Stimulated activated CD4-positive, alpha-beta T cell treated with anti-CD3 and anti-CD28 coated beads, Interleukin-1b, Interleukin-23, amount 100 ng/mL, for 48 hours (primary cell): ENCODE measurements at regions not wholly inside any gene's neighbourhood (a gene's known extent, or its start where the extent isn't known, plus 50 kb on each side); places are given as distances from the start of the nearest gene placed in this dataset.

Source experiments
- DNase-seq: peaks from one replicate; pipeline ENCODE4 v3.0.0-alpha.2; 2020

DNA sequence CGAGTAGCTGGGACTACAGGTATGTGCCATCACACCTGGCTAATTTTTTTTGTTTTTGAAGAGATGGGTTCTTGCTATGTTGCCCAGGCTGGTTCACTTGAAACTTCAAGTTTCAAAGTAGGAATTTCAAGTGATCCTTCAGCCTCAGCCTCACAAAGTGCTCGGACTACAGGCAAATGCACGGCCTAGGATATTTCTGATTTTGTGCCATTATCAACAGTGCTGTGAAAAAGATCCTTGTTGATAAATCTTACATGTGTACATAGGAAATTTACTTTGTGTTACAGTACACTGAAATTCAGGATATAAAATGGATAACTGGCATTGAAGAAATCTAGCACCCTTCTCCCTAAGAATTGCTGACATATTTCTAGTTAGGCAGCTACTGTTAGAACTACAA, 184.6 kb upstream of the PRDM1 start:
- no peak for DNase-seq

DNA sequence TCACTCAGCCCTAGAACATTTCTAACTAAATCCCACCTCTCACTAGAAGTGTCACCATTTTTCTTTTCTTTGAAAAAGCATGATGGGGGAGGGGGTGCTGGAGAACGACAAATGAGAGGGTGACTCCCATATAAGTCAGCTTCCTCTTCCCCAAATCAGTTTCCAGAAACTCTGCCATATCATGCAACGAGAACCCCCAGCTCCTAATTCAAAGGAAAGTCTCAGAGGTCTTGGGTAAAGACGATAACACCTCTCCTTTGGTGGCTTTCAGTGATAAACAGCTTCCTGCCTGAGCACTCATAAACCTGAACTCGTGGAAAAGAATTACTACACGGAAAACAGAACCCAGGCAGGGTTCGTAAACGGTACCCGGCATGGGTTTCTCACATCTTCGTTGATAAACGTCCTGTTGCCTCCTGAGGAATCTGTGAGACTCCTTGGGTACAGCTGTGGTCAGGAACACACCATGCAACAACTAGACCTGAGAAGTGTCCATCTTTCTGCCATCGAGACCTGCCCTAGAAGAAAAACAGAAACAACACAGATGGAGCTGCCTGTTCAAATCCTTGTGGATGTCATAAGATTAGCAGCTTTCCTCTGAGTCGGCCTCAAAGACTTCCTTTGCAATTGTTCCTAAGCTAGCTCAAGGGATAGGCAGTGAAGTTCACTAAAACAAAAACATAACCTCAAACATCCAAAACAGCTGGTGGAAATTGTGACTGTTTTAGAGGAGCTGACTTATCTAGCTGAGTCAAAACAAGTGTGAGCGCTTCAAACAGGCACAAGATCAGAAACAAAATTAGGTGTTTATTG, 185.8 kb upstream of the PRDM1 start:
- DNase-seq, result peak; percentile 35

DNA sequence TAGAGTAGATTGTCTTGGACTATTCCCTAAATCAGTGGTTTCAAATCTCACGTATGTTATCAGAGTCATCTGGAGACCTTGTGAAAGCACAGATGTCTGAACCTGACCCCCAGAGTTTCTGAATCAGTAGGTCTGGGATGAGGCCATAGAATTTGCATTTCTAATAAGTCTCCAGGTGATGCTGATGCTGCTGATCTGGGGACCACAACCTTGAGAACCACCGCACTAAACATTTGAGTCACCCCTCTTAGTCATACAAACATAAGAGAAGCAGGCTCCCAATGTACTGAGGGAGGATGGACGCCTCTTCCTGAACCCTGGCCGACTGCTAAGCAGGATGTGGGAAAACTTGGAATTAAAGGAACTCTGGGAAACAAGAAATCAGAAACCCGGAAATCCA, 187.8 kb upstream of the PRDM1 start:
- DNase-seq, result peak; percentile 48

DNA sequence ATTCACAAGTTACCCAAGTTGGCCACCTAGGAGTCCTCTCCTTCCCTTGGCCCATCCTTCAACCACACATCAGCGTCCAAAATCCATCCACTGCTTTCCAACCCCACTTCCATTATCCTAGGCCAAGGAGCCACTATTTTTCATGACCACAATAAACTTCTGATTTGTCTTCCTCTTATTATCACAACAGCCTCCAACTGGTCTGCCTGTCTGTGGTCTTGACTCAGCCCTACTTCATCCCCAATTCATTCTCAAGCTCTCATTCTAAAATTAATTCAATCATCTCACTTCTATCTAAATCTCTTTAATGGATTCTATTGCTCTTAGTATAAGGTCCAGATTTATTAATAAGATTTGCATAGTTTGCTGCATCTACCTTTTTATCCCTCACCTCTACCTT, 189.0 kb upstream of the PRDM1 start:
- DNase-seq, result no peak

GRCh38 chr6:105896821-105897095, 189.4 kb upstream of the PRDM1 start:
- DNase-seq, result no peak

GRCh38 chr6:105896052-105896820, 189.9 kb upstream of the PRDM1 start:
- no peak for DNase-seq

DNA sequence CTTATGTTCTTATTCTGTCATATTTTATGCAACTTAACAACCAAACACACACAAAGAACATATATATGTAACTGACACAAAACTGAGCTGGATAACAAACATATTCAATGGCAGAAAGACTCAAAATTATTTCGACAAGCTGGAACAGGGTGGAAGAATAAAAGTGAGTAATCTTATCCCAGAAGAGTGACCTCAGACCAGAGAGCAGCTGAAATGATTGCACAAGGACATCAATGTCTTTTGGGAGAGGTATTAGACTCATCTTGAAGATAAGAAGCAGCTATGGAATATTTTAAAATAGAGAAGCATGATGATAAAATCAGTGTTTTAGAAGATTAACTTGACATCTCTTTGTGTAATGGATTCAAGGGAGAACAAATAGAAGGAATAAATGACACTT, 191.6 kb upstream of the PRDM1 start:
- no peak for DNase-seq

- no peak for DNase-seq
Observed at GRCh38 chr6:105893741-105894140, 192.4 kb upstream of the PRDM1 start.

GRCh38 chr6:105892577-105893262, 193.4 kb upstream of the PRDM1 start:
- no peak for DNase-seq

GRCh38 chr6:105890521-105891244, 195.5 kb upstream of the PRDM1 start:
- no peak for DNase-seq

GRCh38 chr6:105889902-105890301, 196.2 kb upstream of the PRDM1 start:
- no peak for DNase-seq

GRCh38 chr6:105886814-105887544, 199.2 kb upstream of the PRDM1 start:
- DNase-seq, result no peak

DNA sequence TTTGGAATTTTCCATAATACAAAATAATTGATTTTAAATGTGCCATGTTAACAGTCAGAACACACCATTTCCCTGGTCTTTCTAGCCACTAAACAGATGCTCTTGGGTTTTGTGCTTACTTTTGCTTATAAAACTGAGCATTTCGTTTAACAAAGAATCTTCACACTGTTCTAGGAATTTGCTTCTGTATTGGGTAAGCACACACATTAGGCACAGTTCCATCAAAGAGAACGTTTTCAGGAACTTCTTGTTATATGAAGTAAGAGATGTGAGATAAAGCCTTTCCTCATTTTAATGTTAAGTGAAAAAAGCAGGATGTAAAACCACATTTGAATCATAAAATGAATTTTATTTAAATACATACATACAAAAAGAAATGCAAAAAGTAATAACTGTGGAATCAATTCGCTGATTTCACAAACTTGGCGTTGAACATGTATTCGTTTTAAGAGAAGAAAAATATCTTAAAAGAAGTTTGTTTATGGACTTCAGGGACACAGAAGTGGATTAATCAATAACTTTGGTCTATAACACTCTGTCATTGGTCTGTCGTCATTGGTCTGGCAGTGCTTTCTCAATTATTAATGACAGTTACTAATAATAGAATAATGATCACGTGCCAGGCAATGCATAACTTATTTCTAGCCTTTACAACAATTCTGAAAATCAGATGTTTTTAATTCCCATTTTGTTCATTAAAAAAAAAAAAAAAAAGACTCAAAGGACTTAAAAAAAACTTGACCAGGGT, 199.9 kb upstream of the PRDM1 start:
- no peak for DNase-seq

GRCh38 chr6:105884426-105884825, 201.7 kb upstream of the PRDM1 start:
- no peak for DNase-seq

DNA sequence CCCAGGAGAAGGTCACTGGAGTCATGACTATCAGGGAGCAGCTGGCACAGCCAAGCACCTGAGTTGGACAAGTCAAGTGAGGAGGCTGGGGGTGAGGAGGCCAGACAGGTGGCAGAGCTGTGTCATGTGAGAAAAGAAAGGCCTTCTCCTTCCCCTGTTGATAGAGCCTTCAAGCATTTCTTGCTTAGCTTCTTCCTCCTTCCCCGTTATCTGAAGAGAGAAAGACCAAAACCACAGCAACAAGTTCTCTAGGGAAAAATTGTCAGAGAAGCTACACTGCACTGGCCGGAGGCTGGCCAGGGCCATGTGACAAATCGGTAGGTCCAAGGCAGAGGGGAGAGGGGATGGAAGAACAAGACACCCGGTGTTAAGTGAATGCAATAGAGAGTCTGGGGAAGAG, 202.1 kb upstream of the PRDM1 start:
- no peak for DNase-seq

DNA sequence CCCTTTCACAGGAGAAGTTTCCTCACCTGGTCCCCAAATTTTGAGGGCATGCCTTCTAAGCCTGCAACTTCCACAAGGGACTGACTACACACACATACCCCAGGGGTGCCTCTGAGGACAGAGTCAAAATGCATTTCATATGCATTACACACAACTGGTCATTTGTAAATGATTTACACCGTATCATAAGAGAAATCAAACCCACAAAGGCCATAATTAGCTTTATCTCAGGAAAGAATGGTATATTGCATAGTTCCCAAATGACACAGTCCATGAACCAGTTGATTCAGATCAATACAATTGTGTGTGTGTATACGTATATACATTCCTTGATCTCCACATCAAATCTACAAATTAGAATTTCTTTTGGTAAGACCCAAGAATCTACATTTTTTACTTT, 203.3 kb upstream of the PRDM1 start:
- DNase-seq, result no peak

- DNase-seq, result no peak
Observed at GRCh38 chr6:105882121-105882803, 203.9 kb upstream of the PRDM1 start.

DNA sequence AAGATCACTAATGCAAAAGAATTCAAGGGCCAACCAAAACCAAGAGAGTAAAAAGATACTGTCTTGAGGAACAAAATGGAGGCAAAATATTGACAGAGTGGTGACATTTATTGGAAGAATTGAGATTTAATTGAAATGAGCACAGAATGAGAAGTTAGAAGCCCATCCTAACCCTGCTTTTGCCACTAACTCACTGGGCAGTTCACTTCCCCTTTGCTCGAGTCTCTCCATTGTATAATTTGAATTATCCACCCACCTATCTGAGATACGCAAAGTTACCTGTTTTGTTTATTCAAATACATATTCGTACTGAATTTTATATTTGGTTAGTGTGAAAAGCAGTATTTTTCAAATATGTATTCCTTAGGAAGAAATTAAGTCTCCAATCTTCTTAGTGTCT, 204.5 kb upstream of the PRDM1 start:
- DNase-seq, result no peak

GRCh38 chr6:105880030-105880492, 206.1 kb upstream of the PRDM1 start:
- peak; percentile 69 for DNase-seq

- DNase-seq, result no peak
Observed at GRCh38 chr6:105879146-105879545, 207.0 kb upstream of the PRDM1 start.

DNA sequence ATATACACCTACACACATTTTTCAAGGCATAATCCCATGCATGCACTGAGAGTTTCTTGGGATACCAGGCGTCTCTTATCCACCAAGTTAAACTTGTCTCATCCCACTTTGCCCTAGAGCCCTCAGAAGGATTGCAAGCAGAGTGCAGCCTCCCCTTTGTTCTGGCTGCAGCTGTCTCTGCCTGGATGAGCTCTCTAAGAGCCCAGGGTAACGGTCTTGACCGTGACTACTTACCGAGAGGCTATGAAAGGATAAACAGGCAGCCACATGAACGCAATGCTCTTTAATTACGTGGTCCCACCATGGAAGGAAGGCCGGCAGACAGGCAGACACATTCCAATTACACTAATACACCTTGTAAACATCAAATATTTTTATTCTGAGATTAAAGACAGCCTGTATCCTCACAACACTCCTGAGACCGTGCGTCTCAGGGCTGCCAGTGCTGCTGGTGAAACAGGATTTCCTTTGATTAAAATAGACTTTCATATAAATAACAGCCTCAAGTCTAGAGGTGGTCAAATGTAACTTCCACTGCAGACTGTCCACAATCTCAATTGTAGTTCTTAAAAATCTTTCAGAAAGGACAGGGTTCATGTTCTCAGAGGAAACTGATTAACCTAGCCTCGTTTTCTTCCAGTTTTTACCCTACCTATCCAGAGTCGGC, 210.0 kb upstream of the PRDM1 start:
- no peak for DNase-seq
